GM18861 (cell line): ENCODE measurements at regions not wholly inside any gene's neighbourhood (a gene's known extent, or its start where the extent isn't known, plus 50 kb on each side); places are given as distances from the start of the nearest gene placed in this dataset.

ENCODE experiments used
- ATAC-seq: cut with Tn5 transposase; IDR thresholded peaks from one replicate; pipeline ENCODE4 v1.9.1; 2021; ENCODE audit not compliant: unreplicated experiment

- no peak for ATAC-seq
Measured at GRCh38 chr10:131746241-131746711, 154.5 kb upstream of the PPP2R2D start.

- ATAC-seq: no peak
Measured at GRCh38 chr10:131746785-131747184, 154.0 kb upstream of the PPP2R2D start.

- no peak for ATAC-seq
Measured at GRCh38 chr10:131747251-131747650, 153.6 kb upstream of the PPP2R2D start.

- ATAC-seq: no peak
Measured at GRCh38 chr10:131747791-131748190, 153.0 kb upstream of the PPP2R2D start.

GRCh38 chr10:131748191-131748590 lies 152.6 kb upstream of the PPP2R2D start:
- no peak for ATAC-seq

GRCh38 chr10:131748831-131749766 lies 151.7 kb upstream of the PPP2R2D start:
- ATAC-seq: no peak

GRCh38 chr10:131749767-131750142 lies 151.1 kb upstream of the PPP2R2D start:
- no peak for ATAC-seq

- ATAC-seq: no peak
Measured at GRCh38 chr10:131750171-131750895, 150.5 kb upstream of the PPP2R2D start.

GRCh38 chr10:131750973-131751826 lies 149.6 kb upstream of the PPP2R2D start:
- ATAC-seq: no peak

GRCh38 chr10:131751827-131752775 lies 148.7 kb upstream of the PPP2R2D start:
- no peak for ATAC-seq

- no peak for ATAC-seq
Measured at GRCh38 chr10:131753336-131753735, 147.5 kb upstream of the PPP2R2D start.

GRCh38 chr10:131755200-131755599 lies 145.6 kb upstream of the PPP2R2D start:
- ATAC-seq: no peak

- ATAC-seq: no peak
Measured at GRCh38 chr10:131757285-131758058, 143.3 kb upstream of the PPP2R2D start.

- ATAC-seq: no peak
Measured at GRCh38 chr10:131758062-131758938, 142.5 kb upstream of the PPP2R2D start.

GRCh38 chr10:131758939-131759301 lies 141.9 kb upstream of the PPP2R2D start:
- no peak for ATAC-seq

GRCh38 chr10:131759347-131759746 lies 141.5 kb upstream of the PPP2R2D start:
- ATAC-seq: no peak

- ATAC-seq: no peak
Measured at GRCh38 chr10:131760416-131761166, 140.2 kb upstream of the PPP2R2D start.
